Fibroblast of mammary gland (primary cell): ENCODE measurements at regions not wholly inside any gene's neighbourhood (a gene's known extent, or its start where the extent isn't known, plus 50 kb on each side); places are given as distances from the start of the nearest gene placed in this dataset.

Source experiments
- DNase-seq: peaks from one replicate; pipeline ENCODE4 v3.0.0-alpha.2; 2010; ENCODE audit warnings: low read depth
- H3K4me3 ChIP-seq: 2 replicates; pipeline ENCODE4 v1.5.1; 2011; ENCODE audit warnings: low read depth, mild to moderate bottlenecking, low read length, moderate library complexity; ENCODE audit not compliant: control insufficient read depth
- TF ChIP-seq, protein P1 (sequence below): conservative IDR thresholded peaks from 2 replicates; pipeline ENCODE4 v1.5.1; 2011; ENCODE audit warnings: low read depth, low read length, inconsistent platforms; ENCODE audit not compliant: control insufficient read depth, insufficient read depth

DNA sequence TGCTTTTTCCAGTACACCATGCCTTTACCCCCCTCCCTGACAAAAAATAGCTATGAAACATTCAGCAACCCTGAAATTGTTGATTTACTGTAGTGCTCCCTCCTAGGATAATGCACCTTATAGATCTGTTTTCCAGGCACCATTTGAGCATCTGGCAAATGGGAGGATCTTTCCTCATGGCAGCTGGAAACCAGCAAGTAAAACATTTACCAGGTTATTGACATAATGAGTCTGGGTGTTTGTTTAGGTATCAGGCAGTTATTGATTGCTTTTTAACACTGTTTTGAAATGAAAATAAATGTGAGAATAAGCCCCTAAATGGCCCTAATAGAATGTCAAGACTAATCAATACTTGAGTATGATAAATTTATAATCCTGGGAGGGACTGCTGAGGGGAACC, 57.3 kb upstream of the KLF4 start:
- no peak for DNase-seq
- no peak overlapping the region for H3K4me3 ChIP-seq
- TF ChIP-seq, protein P1, sequence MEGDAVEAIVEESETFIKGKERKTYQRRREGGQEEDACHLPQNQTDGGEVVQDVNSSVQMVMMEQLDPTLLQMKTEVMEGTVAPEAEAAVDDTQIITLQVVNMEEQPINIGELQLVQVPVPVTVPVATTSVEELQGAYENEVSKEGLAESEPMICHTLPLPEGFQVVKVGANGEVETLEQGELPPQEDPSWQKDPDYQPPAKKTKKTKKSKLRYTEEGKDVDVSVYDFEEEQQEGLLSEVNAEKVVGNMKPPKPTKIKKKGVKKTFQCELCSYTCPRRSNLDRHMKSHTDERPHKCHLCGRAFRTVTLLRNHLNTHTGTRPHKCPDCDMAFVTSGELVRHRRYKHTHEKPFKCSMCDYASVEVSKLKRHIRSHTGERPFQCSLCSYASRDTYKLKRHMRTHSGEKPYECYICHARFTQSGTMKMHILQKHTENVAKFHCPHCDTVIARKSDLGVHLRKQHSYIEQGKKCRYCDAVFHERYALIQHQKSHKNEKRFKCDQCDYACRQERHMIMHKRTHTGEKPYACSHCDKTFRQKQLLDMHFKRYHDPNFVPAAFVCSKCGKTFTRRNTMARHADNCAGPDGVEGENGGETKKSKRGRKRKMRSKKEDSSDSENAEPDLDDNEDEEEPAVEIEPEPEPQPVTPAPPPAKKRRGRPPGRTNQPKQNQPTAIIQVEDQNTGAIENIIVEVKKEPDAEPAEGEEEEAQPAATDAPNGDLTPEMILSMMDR = no peak

- TF ChIP-seq, protein P1 = no peak
- no peak for DNase-seq
- H3K4me3 ChIP-seq = no peak overlapping the region
These were observed 55.5 kb upstream of the KLF4 start for GRCh38 chr9:107545036-107545435.

- TF ChIP-seq, protein P1 = no peak
- peak; percentile 24 for DNase-seq
- no peak overlapping the region for H3K4me3 ChIP-seq
These were observed 53.0 kb upstream of the KLF4 start for GRCh38 chr9:107542411-107543157.

GRCh38 chr9:107541523-107541922, 52.0 kb upstream of the KLF4 start:
- no peak for DNase-seq
- H3K4me3 ChIP-seq = no peak overlapping the region
- TF ChIP-seq, protein P1 = no peak

- no peak overlapping the region for H3K4me3 ChIP-seq
- TF ChIP-seq, protein P1 = no peak
- DNase-seq = no peak
These were observed 50.6 kb upstream of the KLF4 start for GRCh38 chr9:107540164-107540561.

DNA sequence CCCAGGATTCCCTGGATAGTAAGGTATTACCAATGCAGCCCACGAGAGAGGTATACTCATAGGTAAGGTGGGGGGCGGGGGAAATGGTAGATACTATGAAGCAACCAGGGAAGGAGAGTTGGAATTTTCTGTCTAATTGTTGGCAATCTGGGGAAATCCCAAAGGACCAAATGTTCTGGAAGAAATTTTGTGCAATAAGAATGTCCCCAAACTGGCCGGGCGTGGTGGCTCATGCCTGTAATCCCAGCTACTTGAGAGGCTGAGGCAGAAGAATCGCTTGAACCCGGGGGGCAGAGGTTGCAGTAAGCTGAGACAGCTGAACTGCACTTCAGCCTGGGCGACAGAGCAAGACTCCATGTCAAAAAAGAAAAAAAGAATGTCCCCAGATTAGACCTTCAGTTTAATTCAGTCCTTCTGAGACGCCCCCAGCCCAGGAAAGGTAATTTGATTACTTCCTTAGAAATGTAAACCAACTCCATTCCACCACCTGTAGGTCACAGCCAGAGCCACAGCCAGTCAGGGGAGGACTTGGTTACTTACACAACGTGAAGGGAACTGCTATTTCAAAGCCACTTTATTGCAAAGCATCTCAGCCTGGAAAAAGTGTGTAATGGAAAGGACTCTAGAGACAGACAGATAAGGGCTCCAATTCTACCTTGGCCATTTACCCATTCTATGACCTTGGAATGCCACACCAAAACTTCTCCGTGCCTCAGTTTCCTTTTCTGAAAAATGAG, 50.0 kb upstream of the KLF4 start:
- TF ChIP-seq, protein P1 = no peak
- DNase-seq = no peak
- no peak overlapping the region for H3K4me3 ChIP-seq
